ENCODE measurements at regions not wholly inside any gene's neighbourhood (a gene's known extent, or its start where the extent isn't known, plus 50 kb on each side); places are given as distances from the start of the nearest gene placed in this dataset.

DNA sequence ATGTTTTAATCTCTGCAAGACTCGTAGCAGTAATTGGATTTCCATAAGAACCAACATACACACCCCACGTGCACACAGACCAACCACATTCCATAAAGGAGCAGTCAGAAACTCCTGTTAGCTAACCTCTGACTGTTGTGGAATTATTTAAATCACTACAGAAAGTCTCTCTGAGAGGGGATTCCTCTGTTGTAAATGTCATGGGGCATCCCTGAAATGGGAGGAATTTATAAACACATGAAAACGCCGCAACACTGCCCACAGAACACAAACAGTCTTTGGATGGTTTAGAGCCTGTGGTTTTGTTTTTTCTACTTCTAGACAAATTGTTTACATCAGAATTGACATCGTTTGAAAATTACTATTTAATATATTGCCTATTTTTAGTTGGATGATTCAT, 740.1 kb upstream of the GRM7 start:
- no peak for DNase-seq

DNA sequence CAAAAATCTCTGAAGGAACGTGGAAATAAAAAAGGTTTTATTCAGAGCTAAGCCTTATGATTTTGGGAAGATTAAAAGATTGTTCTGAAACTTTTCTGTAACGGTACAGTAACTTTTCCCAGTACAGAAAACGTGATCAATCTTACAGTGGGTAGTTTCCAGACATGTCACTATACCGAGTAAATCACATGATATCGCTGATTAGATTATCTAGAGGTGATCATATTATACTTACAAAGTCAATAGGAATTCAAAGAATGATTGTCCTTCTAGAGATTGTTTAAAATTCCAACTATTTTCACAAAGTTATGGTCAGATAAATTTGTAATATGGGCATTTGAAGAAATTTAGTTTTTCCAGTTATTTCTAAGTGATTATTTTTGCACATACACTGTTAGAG, 736.0 kb upstream of the GRM7 start:
- DNase-seq, result no peak

DNA sequence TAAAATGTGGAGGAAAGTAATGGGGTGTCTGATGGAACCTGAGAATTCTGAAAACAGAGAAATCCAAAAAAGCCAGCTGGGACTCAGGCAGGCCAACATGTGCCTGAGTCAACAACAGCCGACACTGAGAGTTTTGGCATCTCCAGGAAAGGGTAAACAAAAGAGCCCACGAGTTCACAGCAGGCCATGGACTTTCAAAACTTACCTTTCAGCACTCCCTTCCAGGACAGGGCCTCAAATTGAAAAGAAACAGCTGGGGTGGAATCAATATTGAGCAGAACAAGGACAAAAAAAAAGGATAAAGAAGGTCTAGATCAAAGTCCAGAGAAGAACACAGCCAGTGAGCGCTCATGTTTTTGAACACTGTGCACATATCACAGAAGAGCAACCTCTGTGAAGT, 735.4 kb upstream of the GRM7 start:
- DNase-seq, result no peak

DNA sequence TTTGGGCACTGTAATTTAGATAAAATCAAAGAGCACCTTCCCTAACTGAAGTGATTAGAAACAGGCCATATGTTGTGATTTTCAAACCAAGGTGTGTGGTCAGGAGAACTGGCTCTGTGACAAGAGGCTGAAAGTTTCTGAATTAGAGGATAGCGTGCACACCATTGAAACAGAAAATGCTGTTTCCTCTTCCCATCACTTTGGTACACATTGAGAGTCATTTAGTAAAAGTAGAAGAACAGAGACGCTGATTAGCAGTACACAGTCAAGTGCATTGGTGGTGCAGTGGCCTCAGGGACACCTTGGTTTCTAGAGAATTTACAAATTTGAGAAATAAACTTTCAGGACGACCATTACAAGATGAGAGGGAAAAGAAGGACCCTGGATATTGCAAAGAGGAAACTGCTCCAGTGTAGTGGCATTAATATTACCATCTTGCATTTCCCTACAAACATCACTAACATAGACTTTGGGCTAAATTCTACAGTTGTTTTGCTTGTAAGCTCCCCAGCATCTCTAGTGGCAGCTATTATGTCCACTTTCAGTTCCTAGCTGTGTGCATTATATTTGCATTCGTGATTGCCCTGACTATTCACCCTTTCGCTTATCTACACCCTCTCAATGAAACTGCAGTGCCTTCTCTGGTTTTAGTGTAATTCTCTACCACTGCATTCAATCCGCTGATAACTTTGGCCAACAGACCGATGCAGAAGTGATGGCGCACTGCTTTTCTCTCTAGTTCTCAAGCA, 728.1 kb upstream of the GRM7 start:
- no peak for DNase-seq

DNA sequence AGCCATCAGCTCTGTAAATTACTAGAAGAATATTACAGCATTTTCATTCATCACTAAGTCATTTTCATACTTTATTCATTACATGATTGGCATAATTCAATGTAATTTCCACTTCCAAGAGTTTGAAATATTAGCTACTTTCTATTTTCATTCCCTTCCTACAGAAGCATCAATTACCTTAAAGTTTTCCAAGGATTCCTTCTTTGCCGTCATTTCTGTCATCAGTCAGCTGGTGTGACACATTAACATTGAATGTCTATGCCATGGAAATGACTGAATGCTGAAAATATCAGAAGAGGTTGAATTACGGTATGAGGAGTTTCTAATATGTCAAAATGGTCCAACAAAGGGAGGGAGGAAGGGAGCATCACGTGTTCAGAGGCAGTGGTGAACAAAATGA, 718.2 kb upstream of the GRM7 start:
- DNase-seq, result no peak

DNA sequence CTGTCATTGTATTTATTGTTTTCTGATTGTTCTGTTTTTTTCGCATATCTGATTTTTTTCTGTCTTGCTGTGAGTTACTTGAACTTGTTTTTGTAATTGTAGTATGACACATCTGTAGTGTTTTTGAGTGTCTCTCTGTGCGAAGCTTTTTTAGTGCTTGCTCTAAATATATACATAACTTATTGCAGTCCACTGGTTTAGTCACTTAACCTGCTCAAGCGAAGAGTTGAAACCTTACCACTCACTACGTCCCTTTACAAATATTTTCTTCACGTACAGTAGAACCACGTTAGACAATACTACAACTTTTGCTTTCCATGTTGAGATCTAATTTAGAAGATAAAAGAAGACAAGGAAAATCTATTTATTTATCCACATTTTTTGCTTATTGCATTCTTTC, 713.0 kb upstream of the GRM7 start:
- no peak for DNase-seq

DNA sequence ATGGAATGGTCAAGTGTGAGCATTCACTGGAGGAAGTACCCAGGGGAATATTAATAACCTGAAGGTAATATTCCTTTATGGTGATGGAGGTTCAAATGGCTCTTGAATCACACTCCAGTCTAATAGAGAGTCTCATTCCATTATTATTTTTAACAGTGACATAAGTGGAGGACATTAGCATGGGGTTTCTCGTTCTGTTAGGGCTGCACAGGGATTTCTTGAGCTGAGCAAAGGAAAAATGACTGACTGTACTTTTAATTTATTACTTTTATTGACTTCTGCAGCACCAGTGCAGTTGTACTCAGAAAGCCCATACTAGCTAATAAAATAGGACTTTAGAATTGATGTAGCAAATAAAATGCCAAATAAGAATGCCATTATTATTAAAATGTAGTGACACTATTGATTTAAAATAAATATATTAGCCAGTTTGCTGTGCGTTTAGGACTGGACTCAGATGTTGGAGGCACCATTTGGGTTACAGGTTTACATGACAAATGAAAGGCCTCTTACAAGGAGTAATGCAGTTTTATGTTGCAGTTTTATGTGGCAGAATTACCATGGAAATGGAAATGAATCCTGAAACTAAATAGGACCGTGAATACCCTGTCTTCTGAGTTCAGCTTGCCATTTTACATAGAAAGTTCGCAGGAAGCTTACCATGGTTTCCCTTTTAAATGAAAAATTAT, 705.1 kb upstream of the GRM7 start:
- no peak for DNase-seq

DNA sequence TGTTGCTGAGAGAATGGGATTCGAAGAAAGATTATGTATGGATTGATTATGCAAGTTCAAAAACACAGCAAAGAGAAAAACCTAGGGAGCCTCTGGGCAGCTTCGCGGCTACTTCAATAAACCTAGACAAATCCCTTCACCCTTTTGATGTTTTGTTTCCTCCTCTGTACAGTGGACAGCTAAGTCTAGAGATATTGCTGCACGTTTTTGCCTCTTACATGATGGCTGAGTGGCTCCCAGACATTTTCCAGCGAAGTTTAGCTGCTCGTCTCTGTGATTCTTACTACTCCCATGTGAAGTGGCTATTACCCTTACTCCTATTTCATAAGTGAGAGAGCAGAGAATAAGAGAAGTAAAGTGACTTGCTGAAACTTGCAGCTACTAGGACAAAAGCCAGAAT, 695.0 kb upstream of the GRM7 start:
- DNase-seq, result no peak

DNA sequence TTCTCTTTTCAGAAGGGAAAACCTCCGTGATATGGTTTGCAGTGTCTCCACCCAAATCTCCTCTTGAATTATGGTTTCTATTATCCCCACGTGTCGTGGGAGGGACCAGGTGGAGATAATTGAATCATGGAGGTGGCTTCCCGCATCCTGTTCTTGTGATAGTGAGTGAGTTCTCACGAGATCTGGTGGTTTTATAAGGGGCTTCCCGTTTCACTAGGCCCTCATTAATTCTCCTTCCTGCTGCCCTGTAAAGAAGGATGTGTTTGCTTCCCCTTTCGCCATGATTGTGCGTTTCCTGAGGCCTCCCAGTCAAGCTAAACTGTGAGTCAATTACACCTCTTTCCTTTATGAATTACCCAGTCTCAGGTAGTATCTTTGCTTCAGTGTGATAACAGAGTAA, 692.7 kb upstream of the GRM7 start:
- DNase-seq, result no peak

DNA sequence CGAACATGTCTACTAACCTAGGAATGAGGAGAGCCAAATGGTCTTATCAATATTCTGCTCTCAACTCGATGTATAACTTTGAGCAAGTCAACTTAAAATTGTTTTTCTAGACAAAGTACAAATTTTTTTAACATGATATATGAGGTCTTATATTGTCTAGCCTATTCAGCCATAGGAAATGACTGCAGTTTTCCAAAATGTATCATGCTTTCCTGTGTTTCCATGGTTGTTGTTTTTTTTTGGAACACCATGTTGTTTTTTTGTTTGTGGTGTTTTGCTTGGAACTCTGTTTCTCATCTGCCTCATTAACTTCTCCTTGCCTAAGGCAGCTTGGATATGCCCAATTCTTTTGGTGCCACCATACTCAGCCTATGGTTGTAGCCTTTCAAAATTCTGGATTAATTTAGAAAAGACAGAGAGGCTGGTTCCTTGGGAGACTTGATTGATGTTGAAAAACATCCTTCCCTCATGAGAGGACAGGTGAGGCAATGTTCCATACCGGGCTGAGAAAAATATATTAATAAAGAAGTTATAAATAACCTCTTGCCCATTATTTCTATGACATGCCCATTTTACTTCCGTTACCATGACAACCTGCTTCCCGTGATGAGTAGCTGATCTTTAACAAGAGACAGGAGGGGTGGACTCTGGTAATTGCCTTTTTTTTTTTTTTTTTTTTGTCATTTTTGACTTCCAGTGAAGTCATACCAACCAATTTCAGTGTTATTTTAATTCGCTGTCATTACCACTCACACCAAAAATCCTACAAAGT, 687.9 kb upstream of the GRM7 start:
- no peak for DNase-seq

DNA sequence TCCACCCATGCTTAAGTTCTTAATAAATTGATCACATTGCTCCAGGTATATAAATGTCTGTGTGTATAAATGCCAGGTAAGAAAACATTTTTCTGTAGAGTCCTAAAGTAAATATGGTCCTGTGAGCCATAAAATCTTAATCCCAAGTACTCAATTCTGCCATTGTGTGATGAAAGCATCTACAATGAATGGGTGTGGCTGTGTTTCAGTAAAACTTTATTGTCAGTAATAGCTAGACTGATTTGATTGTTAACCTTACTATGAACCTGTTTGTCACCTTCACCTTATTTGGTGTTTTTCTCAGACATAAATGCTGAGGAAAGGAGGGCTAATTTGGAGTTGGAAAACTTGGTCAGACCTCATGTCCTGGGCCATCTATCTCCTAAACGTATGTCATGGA, 683.5 kb upstream of the GRM7 start:
- no peak for DNase-seq

DNA sequence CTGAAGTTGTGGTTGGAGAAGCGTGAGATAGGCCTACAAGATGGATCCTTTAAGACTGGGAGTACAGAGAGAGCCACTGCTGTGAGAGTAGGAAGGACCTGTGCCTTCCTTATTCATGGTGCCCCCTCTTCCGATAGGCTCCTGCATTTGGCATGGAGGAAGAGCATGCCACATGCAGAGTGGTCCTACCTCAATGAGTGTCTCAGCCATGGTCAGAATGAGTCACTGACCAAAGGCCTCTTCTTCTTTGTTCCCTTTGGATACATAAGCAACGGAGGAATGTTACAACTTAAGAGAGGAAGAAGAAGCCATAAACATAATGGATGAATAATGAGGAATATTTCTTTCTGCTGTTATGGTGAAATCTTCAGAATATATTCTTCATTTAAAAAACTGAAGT, 681.2 kb upstream of the GRM7 start:
- DNase-seq, result no peak

DNA sequence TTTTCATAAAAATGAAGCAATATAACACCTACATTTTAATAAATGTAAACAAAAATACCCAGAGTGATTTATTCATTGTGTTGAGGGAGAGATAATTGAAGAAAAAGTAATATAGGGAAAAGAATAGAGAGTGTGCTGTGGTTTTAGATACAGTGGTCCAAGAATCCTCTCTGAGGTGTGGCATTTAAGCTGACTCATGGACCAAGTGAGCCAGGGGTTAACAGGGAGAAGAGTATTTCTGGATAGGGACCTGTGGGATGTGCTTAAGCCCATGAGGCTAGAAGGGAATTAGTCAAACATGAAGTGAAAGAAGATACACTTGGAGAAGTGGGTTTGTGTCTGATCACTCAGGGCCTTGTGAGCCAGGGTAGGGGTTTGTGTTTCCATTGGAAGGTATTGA, 680.7 kb upstream of the GRM7 start:
- no peak for DNase-seq

DNA sequence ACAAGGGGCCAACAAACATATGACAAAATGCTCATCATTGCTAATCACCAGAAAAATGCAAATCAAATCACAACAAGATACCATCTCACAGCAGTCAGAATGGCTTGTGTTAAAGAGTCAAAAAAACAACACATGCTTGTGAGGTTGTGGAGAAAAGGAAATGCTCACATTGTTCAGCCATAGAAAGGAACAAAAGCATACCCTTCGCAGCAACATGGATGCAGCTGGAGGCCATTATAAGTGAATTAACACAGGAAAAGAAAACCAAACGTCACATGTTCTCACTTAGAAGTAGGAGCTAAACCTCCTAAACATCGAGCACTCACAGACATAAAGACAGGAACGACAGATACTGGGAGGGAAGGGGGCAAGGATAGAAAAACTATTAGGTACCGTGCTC, 678.4 kb upstream of the GRM7 start:
- no peak for DNase-seq

DNA sequence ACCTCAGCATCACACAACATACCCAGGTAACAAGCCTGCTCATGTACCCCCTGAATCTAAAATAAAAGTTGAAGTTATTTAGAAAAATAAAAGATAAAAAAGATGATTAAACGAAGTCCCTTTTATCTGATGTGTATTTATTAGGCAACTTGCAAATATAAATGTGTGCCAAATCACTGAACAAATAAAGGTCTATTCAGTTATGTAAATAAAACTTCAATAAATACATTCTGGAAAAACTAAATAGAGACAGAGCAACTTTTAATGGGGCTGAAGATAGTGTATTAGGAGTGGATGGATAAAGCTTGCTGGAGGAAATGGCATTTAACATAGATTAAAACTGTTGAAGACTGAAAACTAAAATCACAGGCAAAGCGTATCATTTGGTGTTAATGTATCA, 678.0 kb upstream of the GRM7 start:
- DNase-seq, result no peak

DNA sequence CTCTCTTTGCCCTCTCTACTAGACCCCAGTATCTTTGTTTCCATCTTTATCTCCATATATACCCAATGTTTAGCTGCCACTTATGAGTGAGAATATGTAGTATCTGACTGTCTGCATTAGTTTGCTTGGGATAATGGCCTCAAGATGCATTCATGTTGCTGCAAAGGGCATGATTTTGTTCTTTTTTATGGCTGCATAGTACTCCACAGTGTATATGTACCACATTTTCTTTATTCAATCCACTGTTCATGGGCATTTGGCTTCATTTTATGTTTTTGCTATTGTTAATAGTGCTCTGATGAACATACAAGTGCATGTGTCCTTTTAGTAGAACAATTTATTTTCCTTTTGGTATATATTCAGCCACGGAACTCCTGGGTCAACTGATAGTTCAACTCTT, 671.5 kb upstream of the GRM7 start:
- no peak for DNase-seq

DNA sequence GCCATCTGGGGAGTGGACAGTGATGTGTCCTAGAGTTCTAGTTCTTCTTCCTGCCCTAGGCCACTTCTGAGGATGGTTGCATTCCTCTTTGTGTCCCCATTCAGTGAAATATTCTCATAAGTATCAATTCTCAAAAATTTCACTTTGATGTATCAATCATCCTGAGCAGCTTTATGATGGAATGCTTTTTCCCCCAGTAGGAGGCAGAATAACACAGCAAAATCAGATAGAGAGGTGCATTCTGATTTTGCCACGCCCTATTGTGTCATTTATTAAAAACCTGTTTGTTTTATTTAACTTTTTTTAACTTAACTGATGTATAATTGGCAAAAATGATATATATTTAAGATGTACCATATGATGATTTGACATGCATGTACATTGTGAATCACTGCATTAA, 656.0 kb upstream of the GRM7 start:
- DNase-seq, result no peak

DNA sequence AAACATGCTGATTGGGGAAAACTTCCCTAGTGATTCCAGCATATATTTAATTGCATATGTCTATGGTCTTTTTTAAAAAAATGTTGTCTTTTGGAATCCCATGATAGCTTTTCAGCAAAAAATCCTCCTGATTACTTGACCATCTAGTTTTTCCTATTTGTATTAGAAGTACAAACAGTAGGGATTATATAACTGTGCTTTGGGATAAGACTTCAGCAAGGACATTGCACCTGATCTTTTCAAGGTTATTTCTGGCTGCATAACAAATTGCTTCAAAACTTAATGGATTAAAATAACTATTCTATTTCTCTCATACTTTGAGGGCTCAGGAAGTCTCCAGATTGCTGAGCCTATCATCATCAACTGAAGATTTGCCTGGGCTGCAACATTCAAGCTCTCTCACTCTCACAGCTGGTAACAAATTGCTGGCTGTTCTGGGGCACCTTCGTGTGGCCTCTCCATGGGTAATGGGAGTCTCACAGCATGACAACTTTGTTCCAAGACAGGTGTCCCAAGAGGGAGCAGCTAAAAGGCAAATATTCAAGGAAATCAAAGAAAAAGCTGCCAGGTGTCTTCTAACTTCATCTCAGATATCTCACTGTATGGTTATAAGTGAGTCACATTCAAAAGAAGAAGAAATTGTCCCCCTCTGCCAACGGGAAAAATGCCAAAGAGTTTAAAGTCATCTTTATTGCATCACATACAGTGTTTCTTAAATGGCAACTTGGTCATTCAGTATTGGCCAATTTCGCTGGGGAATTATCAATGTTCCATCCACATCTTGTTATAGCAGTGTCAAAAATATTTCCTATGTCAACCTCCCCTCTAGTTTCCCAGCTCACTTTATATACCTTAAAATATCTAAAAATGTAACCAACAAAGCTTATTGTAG, 644.5 kb upstream of the GRM7 start:
- DNase-seq, result no peak

DNA sequence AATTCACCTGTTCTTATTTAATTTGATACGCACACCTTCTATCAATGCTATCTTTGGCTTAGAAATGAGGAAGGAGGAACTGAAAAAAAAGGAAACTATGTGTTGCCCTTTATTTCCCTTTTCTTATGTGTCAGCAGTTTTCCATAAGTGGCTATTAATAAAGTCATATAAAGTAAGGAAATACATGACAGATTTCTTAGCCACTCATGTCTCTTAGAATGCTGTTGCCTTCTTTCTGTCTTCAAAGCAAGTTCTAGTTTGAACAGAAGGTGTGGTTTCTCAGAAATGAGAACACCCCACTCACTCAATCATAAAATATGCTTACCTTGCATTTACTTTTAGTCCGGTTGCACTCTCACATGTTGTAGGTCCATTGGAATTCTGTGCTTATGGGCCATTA, 640.5 kb upstream of the GRM7 start:
- DNase-seq, result no peak

DNA sequence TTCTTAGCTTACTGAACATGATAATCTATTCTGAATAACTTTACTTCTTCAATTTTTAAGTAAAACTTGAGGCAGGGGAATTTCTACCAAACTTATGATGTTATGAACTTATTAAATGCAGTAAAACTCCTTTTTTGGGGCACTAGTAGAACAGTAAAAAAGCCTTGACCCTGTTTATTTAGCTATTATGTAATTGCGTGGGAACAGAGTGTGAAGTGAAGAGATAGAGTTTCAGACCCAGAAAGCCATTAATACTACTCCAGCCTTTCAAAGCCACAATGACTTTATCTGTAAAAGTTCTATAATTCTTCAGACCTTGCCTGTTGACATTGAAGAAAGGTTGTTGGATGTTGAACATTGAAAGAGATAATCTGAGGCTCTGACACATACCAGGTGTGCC, 638.8 kb upstream of the GRM7 start:
- DNase-seq, result no peak

DNA sequence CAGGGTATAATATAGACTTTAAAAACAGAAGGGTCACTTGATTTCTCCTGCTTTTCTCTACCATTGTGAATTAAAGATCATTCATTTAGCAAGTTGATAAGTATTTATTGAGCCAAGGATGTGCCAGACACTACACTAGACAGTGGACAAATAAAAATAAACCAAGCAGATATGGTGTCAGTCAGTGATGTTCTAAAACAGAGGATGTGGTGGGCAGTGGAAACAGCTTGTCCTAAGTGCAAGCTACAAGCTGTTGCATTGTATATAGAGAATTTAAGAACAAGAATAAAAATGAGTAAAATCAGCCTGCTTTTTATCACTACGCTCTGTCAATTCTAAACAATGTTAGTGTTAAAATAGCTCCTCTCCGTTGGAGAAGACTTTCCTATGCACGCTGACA, 637.3 kb upstream of the GRM7 start:
- DNase-seq, result no peak

DNA sequence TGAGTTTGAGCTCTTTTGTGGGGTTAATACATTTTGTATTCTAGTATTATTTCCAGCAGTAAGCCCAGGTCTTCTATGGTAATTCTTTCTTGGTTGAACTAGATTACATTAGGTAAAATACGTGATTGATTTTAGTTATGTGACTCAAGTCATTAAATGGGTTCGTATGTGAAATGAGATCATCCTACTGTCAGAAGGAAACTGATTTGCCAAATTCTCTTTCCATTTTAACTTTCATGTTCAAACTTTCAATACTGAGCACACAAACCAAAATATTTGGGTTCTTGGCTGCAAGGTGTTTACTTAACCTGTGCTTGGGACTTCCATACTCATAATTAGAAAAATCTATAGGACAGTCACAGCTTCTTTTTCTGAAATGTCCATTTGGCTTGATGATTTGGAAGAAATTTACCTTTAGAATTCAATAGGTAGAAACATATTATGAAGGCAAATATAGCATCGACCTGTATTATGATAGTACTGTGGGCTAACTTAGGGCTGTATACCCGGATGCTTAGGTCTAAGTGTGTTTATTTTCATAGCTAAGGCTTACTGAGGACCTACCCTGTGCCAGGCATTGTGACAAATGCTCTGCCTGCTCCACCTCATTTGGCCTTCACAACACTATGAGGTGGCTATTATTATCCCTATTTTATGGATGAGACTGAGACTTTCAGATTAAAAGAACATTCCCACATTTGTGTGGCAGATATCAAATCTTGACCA, 631.8 kb upstream of the GRM7 start:
- no peak for DNase-seq
